8988T (cell line): ENCODE measurements at regions not wholly inside any gene's neighbourhood (a gene's known extent, or its start where the extent isn't known, plus 50 kb on each side); places are given as distances from the start of the nearest gene placed in this dataset.
"Not testable (repeated sequence)": the region's sequence is repeated elsewhere in the genome, so short reads cannot be mapped to it uniquely, and the experiment has no call there.

Experiments
- DNase-seq: peaks from one replicate; pipeline ENCODE4 v3.0.0; 2011

DNA sequence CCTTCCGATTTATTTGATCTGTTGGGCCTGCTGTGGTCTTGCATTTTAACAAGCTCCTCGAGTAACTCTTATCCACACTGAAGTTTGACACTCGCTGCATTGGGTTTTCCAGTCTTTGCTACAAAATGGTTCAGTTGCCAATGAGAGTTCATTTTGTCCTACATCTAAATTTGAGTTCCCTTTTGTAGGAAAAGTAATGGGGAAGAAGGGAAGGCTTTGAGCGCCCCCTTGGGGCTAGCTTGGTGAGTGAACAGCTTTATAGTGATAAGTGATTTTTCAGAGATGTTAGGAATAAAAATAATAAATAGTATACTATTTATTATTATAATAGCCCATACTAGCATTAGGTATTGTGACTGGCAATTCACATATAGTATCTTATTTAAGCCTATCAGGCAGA is 89.9 kb upstream of the GNAQ start:
- no peak for DNase-seq

GRCh38 chr9:78118742-78119473 is 87.3 kb upstream of the GNAQ start:
- no peak for DNase-seq

- DNase-seq = no peak
Measured at GRCh38 chr9:78115073-78115472, 83.5 kb upstream of the GNAQ start.

GRCh38 chr9:78114581-78114980 is 83.0 kb upstream of the GNAQ start:
- no peak for DNase-seq

DNA sequence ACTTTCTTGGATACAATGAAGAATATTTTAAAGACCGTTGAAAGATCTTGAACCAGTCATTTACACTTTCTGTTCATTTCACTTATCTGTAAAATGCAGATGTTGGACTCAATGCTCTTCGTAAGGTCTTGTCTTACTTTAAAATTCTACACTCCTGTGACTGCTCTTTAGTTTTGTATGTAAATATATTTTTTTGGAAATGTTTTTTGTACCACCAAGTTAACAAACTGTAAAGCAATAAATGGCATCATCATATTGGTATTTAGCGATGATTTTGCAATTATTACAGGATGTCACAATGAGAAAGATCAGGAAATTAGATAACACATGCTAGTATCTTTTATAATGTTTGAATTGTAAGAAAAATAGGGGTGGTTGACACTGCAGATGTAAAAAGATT is 80.8 kb upstream of the GNAQ start:
- no peak for DNase-seq

DNA sequence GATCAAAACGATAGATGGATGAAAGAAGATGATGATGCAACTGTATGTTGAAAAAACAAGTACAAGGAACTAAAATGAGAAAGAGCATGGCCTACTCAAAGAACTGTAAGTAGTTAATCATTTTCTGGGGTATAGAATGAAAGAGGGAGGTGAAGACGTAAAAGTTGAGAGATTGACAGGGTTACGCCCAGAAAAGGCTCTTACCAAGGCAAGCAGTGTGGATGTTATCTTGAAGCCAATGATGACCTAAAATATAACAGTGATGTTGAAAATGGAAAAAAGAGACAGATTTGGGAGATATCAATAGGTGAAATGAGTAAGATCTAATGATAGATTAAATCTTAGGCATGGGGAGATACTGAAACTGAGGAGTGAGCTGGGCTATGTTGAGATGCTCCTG is 80.4 kb upstream of the GNAQ start:
- no peak for DNase-seq

GRCh38 chr9:78109075-78109474 is 77.5 kb upstream of the GNAQ start:
- no peak for DNase-seq

GRCh38 chr9:78106586-78106985 is 75.0 kb upstream of the GNAQ start:
- DNase-seq = not testable (repeated sequence)

DNA sequence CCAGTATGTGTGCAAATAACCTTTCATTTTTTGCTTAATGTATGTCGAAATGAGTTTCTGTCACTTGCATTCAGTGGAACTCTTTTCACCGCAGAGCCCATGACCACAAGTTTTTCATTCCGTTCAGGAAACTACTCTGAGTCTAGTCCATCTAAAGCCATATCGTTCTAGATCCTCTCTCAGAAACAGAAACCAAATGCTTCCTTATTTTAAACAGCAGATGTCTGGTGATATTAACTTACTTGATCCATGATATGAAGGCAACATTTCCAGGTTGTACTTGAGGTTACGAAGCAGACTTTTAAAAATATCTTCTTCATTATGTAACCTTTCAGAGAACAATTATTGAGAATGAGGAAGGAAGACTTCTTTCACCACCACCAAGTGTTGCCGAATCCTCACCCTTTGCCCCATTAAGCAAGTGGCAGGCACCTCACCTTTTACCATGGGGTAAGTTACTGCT is 72.4 kb upstream of the GNAQ start:
- DNase-seq = no peak

- DNase-seq = no peak
Measured at GRCh38 chr9:78101247-78101646, 69.6 kb upstream of the GNAQ start.

DNA sequence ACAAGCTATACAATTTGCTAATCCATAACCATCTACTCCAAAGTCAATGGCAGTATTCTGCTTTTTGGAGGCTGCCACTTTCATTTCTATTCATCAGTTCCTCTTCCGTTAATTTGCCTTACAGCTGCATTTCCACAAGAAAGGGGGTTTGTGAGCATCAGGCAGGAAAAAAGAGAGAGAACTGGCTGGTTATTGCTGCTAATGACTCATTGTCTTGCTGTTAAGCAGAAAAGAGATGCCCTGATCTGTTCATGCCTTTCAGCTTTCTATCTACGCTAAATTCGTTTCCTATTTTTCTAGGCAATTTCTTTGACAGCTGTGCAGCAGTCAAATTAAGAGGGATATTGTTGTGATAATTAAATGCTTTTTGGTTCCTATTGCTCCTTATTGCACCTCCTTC is 65.9 kb upstream of the GNAQ start:
- DNase-seq = no peak

DNA sequence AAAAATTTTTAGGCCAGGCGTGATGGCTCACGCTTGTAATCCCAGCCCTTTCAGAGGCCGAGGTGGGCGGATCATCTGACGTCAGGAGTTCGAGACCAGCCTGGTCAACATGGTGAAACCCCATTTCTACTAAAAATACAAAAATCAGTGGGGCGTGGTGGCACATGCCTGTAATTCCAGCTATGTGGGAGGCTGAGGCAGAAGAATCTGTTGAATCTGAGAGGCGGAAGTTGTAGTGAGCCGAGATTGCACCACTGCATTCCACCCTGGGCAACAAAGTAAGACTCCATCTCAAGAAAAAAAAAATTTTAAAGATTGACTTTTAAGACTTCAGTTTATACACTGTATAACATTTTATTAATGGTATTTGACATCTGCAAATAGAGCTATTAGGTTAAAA is 60.1 kb upstream of the GNAQ start:
- DNase-seq = no peak

GRCh38 chr9:78089111-78089510 is 57.5 kb upstream of the GNAQ start:
- DNase-seq = no peak

DNA sequence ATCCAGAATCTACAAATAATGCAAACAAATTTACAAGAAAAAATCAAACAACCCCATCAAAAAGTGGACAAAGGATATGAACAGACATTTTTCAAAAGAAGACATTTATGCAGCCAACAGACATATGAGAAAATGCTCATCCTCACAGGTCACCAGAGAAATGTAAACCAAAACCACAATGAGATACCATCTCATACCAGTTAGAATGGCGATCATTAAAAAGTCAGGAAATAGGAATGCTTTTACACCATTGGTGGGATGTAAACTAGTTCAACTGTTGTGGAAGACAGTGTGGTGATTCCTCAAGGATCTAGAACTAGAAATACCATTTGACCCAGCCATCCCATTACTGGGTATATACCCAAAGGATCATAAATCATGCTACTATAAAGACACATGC is 56.6 kb upstream of the GNAQ start:
- DNase-seq = not testable (repeated sequence)
